ENCODE measurements at regions not wholly inside any gene's neighbourhood (a gene's known extent, or its start where the extent isn't known, plus 50 kb on each side); places are given as distances from the start of the nearest gene placed in this dataset.
"Not testable (repeated sequence)": the region's sequence is repeated elsewhere in the genome, so short reads cannot be mapped to it uniquely, and the experiment has no call there.

DNA sequence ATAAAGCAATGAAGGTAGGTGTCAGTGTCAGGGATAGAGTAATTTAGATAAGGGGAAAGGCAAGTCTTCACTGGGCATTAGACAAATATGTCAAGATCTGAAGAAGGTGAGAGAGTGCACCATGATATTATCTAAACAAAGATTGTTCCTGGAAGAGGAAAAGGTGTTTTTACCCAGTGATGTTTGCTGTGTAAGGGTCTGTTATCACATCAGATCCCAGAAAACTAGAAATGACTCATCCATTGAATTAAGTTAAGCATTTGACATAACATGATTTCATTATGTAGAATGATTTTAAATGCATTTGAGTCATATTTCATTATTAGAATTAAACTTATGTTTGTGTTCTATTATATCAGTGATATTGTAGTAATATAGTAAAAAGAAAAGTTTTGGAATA is 1279.5 kb upstream of the CITED2 start:
- H3K4me1 ChIP-seq, result no peaks in the 10 kb centered on the region
- DNase-seq, result no peak
- CTCF ChIA-PET, result no interaction called here
- BruUV-seq (replicated peaks), result no TSS peak
- no peaks in the 10 kb centered on the region for H3K36me3 ChIP-seq (ENCODE audit: control insufficient read depth, insufficient read depth, low read length)
- POLR2A ChIA-PET, result no interaction called here
- H3K4me3 ChIP-seq (ENCODE audit: low read depth, low read length), result no peak overlapping the region
- intact Hi-C loops (cut with micrococcal nuclease; ENCODE audit: unreplicated experiment), result no loop called here
- H3K9me3 Mint-ChIP-seq (ENCODE audit: unreplicated experiment), result no peaks in the 10 kb centered on the region
- no peaks in the 10 kb centered on the region for H3K9me3 ChIP-seq
- TF ChIP-seq, protein P1, sequence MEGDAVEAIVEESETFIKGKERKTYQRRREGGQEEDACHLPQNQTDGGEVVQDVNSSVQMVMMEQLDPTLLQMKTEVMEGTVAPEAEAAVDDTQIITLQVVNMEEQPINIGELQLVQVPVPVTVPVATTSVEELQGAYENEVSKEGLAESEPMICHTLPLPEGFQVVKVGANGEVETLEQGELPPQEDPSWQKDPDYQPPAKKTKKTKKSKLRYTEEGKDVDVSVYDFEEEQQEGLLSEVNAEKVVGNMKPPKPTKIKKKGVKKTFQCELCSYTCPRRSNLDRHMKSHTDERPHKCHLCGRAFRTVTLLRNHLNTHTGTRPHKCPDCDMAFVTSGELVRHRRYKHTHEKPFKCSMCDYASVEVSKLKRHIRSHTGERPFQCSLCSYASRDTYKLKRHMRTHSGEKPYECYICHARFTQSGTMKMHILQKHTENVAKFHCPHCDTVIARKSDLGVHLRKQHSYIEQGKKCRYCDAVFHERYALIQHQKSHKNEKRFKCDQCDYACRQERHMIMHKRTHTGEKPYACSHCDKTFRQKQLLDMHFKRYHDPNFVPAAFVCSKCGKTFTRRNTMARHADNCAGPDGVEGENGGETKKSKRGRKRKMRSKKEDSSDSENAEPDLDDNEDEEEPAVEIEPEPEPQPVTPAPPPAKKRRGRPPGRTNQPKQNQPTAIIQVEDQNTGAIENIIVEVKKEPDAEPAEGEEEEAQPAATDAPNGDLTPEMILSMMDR (IDR thresholded peaks at IDR 0.05; ENCODE audit: insufficient read depth in 1 of 2, low read depth in 1 of 2, low read length in 1 of 2, severe bottlenecking in 1 of 2, unreplicated experiment in 1 of 2), result no peak
- no peaks in the 10 kb centered on the region for H3K27me3 Mint-ChIP-seq (ENCODE audit: insufficient read depth, unreplicated experiment)
- no peak overlapping the region for H3K4me3 Mint-ChIP-seq (ENCODE audit: unreplicated experiment)
- no peak overlapping the region for H3K27ac Mint-ChIP-seq (ENCODE audit: unreplicated experiment)
- no peaks in the 10 kb centered on the region for H3K27me3 ChIP-seq (replicated peaks; ENCODE audit: control insufficient read depth, insufficient read depth, low read length)
- no peaks in the 10 kb centered on the region for H3K4me1 Mint-ChIP-seq (ENCODE audit: low read depth, unreplicated experiment)
- no peaks in the 10 kb centered on the region for H3K36me3 Mint-ChIP-seq (ENCODE audit: insufficient read depth, unreplicated experiment)

DNA sequence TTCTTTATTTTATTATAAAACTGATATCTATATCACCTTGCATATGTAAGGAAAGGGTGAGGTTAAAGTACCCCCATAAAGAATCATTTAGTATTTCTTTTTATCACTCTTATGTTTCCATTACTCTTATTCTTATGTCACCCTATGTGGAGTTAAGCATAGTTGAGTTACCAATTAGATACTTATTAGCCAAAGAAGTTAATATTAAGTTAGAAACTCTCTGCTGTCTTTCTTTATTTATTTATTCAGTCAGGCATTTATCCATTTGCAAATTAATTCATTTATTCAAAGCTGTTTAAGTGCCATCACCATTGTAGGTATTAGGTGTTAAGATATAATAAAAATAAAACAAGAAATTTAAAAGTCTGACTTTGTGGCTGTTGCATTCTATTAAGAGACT is 1279.1 kb upstream of the CITED2 start:
- Mint-ChIP-seq H3K4me1 (ENCODE audit: low read depth, unreplicated experiment) (no peaks in the 10 kb centered on the region), H3K27ac (ENCODE audit: unreplicated experiment) (no peak overlapping the region), H3K27me3 (ENCODE audit: insufficient read depth, unreplicated experiment) (no peaks in the 10 kb centered on the region), H3K9me3 (ENCODE audit: unreplicated experiment) (no peaks in the 10 kb centered on the region), H3K36me3 (ENCODE audit: insufficient read depth, unreplicated experiment) (no peaks in the 10 kb centered on the region), H3K4me3 (ENCODE audit: unreplicated experiment) (no peak overlapping the region)
- ChIA-PET POLR2A (no interaction called here), CTCF (no interaction called here)
- TF ChIP-seq, protein P1 (IDR thresholded peaks at IDR 0.05; ENCODE audit: insufficient read depth in 1 of 2, low read depth in 1 of 2, low read length in 1 of 2, severe bottlenecking in 1 of 2, unreplicated experiment in 1 of 2), result no peak
- Histone ChIP-seq H3K4me1 (no peaks in the 10 kb centered on the region), H3K4me3 (ENCODE audit: low read depth, low read length) (no peak overlapping the region), H3K27me3 (replicated peaks; ENCODE audit: control insufficient read depth, insufficient read depth, low read length) (no peaks in the 10 kb centered on the region), H3K36me3 (ENCODE audit: control insufficient read depth, insufficient read depth, low read length) (no peaks in the 10 kb centered on the region), H3K9me3 (no peaks in the 10 kb centered on the region)
- no peak for DNase-seq
- BruUV-seq (replicated peaks), result no TSS peak
- intact Hi-C loops (cut with micrococcal nuclease; ENCODE audit: unreplicated experiment), result no loop called here

DNA sequence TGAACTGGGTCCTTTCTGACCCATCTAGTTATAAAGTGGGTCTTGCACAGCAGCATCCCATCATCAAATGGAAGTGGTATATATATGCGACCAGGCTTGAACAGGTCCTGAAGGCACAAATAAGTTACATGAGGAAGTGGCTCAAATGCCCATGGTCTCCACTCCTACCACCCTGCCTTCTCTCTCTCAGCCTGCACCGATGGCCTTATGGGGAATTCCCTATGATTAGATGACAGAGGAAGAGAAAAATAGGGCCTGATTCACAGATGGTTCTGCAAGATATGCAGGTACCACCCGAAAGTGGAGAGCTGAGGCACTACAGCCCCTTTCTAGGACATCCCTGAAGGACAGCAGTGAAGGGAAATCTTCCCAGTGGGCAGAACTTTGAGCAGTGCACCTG is 1275.1 kb upstream of the CITED2 start:
- H3K27me3 Mint-ChIP-seq (ENCODE audit: insufficient read depth, unreplicated experiment); H3K27ac Mint-ChIP-seq (ENCODE audit: unreplicated experiment); H3K4me1 Mint-ChIP-seq (ENCODE audit: low read depth, unreplicated experiment); intact Hi-C loops (cut with micrococcal nuclease; ENCODE audit: unreplicated experiment); H3K27me3 ChIP-seq (replicated peaks; ENCODE audit: control insufficient read depth, insufficient read depth, low read length); H3K4me1 ChIP-seq; H3K9me3 Mint-ChIP-seq (ENCODE audit: unreplicated experiment); H3K36me3 ChIP-seq (ENCODE audit: control insufficient read depth, insufficient read depth, low read length); CTCF ChIA-PET; POLR2A ChIA-PET; DNase-seq; H3K4me3 Mint-ChIP-seq (ENCODE audit: unreplicated experiment); BruUV-seq (replicated peaks); H3K4me3 ChIP-seq (ENCODE audit: low read depth, low read length); H3K36me3 Mint-ChIP-seq (ENCODE audit: insufficient read depth, unreplicated experiment); H3K9me3 ChIP-seq: not testable (repeated sequence)

DNA sequence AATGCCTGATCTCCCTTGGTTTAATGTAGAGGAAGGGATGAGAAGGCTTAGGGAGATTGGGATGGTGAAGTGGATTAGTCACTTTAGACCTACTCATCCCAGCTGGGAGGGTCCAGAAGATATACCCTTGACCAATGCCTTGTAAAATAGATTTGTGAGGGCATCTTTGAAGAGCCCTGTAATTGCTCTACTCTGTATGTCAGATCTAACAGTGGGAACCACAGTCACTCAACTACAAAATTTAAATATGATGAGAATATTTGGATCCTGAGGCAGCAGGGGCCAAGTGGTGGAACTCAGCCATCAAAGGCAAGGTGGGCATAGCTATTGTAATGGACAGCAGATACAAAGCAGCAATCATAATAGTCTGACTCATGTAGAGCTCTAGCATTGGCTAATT is 1272.9 kb upstream of the CITED2 start:
- H3K4me3 Mint-ChIP-seq (ENCODE audit: unreplicated experiment); POLR2A ChIA-PET; H3K4me3 ChIP-seq (ENCODE audit: low read depth, low read length); H3K4me1 Mint-ChIP-seq (ENCODE audit: low read depth, unreplicated experiment); H3K4me1 ChIP-seq; H3K9me3 Mint-ChIP-seq (ENCODE audit: unreplicated experiment); H3K27me3 ChIP-seq (replicated peaks; ENCODE audit: control insufficient read depth, insufficient read depth, low read length); CTCF ChIA-PET; H3K9me3 ChIP-seq; DNase-seq; BruUV-seq (replicated peaks); H3K27me3 Mint-ChIP-seq (ENCODE audit: insufficient read depth, unreplicated experiment); H3K36me3 ChIP-seq (ENCODE audit: control insufficient read depth, insufficient read depth, low read length); intact Hi-C loops (cut with micrococcal nuclease; ENCODE audit: unreplicated experiment); H3K36me3 Mint-ChIP-seq (ENCODE audit: insufficient read depth, unreplicated experiment); H3K27ac Mint-ChIP-seq (ENCODE audit: unreplicated experiment): not testable (repeated sequence)
